GM12892 (cell line): ENCODE measurements at regions not wholly inside any gene's neighbourhood (a gene's known extent, or its start where the extent isn't known, plus 50 kb on each side); places are given as distances from the start of the nearest gene placed in this dataset.

Experiments
- POLR2A ChIP-seq: IDR thresholded peaks from 2 replicates; pipeline ENCODE4 v1.6.1; 2011; ENCODE audit warnings: low read depth, low read length, control low read depth
- POLR2AphosphoS5 ChIP-seq: IDR thresholded peaks from 2 replicates; pipeline ENCODE4 v1.6.1; 2011; ENCODE audit warnings: low read depth, low read length, control low read depth
- TAF1 ChIP-seq: IDR thresholded peaks from 2 replicates; pipeline ENCODE4 v1.6.1; 2011; ENCODE audit warnings: low read depth, mild to moderate bottlenecking, control low read depth, low read length, borderline replicate concordance

- no peak for TF ChIP-seq POLR2A
- no peak for TF ChIP-seq POLR2AphosphoS5
- no peak for TF ChIP-seq TAF1
Observed at GRCh38 chr18:8960740-8961657, 141.5 kb upstream of the NDUFV2 start.
